Brain microvascular endothelial cell (primary cell): ENCODE measurements at regions not wholly inside any gene's neighbourhood (a gene's known extent, or its start where the extent isn't known, plus 50 kb on each side); places are given as distances from the start of the nearest gene placed in this dataset.
"Not testable (repeated sequence)": the region's sequence is repeated elsewhere in the genome, so short reads cannot be mapped to it uniquely, and the experiment has no call there.

Source experiments
- DNase-seq: peaks from one replicate; pipeline ENCODE4 v3.0.0-alpha.2; 2020
- H3K27ac ChIP-seq: fragments of 250-450 bp; sonication (Bioruptor Pico); 2 replicates; pipeline ENCODE4 v1.5.1; 2020; ENCODE audit warnings: mild to moderate bottlenecking, moderate library complexity
- H3K27me3 ChIP-seq: fragments of 250-450 bp; sonication (Bioruptor Pico); replicated peaks from 2 replicates; pipeline ENCODE4 v1.5.1; 2020; ENCODE audit warnings: mild to moderate bottlenecking
- H3K36me3 ChIP-seq: fragments of 250-450 bp; sonication (Bioruptor Pico); replicated peaks from 2 replicates; pipeline ENCODE4 v1.5.1; 2020; ENCODE audit warnings: mild to moderate bottlenecking
- H3K4me3 ChIP-seq: 2 replicates; pipeline ENCODE4 v1.5.1; 2011; ENCODE audit warnings: low read depth, mild to moderate bottlenecking, control low read depth, low read length, moderate library complexity
- CTCF ChIP-seq: IDR thresholded peaks from 2 replicates; pipeline ENCODE4 v1.5.1; 2011; ENCODE audit warnings: low read depth, mild to moderate bottlenecking, moderate library complexity, low read length, control low read depth, inconsistent platforms; ENCODE audit errors: missing control alignments
- in situ Hi-C: cut with HindIII; loops from 2 replicates; pipeline ENCODE4 v1.10.0; 2017; ENCODE audit warnings: low sequenced_read_pairs, low pct_ligation_motif_present

- no peaks in the 10 kb centered on the region for H3K36me3 ChIP-seq
- H3K27ac ChIP-seq = no peak overlapping the region
- H3K27me3 ChIP-seq = no peaks in the 10 kb centered on the region
- no peak overlapping the region for H3K4me3 ChIP-seq
- TF ChIP-seq CTCF = no peak
- in situ Hi-C loops = no loop called here
- no peak for DNase-seq
Measured at GRCh38 chr18:73681398-73681797, 466.2 kb downstream of the FBXO15 start.

GRCh38 chr18:73679941-73680712 is 467.5 kb downstream of the FBXO15 start:
- no peak for TF ChIP-seq CTCF
- Histone ChIP-seq H3K4me3 (no peak overlapping the region), H3K27ac (no peak overlapping the region), H3K36me3 (no peaks in the 10 kb centered on the region), H3K27me3 (no peaks in the 10 kb centered on the region)
- in situ Hi-C loops = no loop called here
- peak; percentile 29 for DNase-seq

- H3K27ac ChIP-seq = no peak overlapping the region
- H3K27me3 ChIP-seq = no peaks in the 10 kb centered on the region
- no peak overlapping the region for H3K4me3 ChIP-seq
- no peak for TF ChIP-seq CTCF
- no peaks in the 10 kb centered on the region for H3K36me3 ChIP-seq
- in situ Hi-C loops = no loop called here
- DNase-seq = no peak
Measured at GRCh38 chr18:73677450-73677849, 470.2 kb downstream of the FBXO15 start.

- TF ChIP-seq CTCF = no peak
- Histone ChIP-seq H3K4me3 (no peak overlapping the region), H3K36me3 (no peaks in the 10 kb centered on the region), H3K27me3 (no peaks in the 10 kb centered on the region), H3K27ac (no peak overlapping the region)
- in situ Hi-C loops = no loop called here
- DNase-seq = no peak
Measured at GRCh38 chr18:73674125-73674865, 473.3 kb downstream of the FBXO15 start.

- H3K36me3 ChIP-seq, H3K27ac ChIP-seq, DNase-seq, H3K27me3 ChIP-seq, in situ Hi-C loops, H3K4me3 ChIP-seq: not testable (repeated sequence)
Measured at GRCh38 chr18:73671480-73671879, 476.2 kb downstream of the FBXO15 start.

GRCh38 chr18:73670524-73670923 is 477.1 kb downstream of the FBXO15 start:
- no peaks in the 10 kb centered on the region for H3K36me3 ChIP-seq
- H3K4me3 ChIP-seq = no peak overlapping the region
- no peaks in the 10 kb centered on the region for H3K27me3 ChIP-seq
- in situ Hi-C loops = no loop called here
- H3K27ac ChIP-seq = no peak overlapping the region
- no peak for TF ChIP-seq CTCF
- no peak for DNase-seq
